ENCODE measurements at regions not wholly inside any gene's neighbourhood (a gene's known extent, or its start where the extent isn't known, plus 50 kb on each side); places are given as distances from the start of the nearest gene placed in this dataset.
"Not testable (repeated sequence)": the region's sequence is repeated elsewhere in the genome, so short reads cannot be mapped to it uniquely, and the experiment has no call there.

DNA sequence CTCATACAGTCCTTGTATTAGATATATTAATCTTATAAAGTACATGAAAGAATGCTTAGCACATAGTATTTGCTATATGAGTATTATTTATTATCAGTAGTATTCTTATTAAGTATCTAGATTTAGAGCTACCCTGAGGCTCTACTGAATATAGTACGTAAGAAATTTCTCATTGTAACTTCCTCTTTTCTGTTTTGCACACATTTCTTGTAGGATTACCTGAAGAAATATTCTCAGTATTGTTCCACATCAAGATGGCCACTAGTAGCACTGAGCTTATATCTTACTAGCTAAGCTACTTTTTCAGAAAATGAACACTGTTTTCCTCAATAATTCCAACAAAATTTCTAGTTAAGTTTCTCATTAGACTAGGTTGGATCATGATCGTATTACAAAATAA lies 112.5 kb downstream of the SYT15 start:
- TF ChIP-seq EP300 (IDR thresholded peaks at IDR 0.05), result not testable (repeated sequence)
- TF ChIP-seq, protein P1, sequence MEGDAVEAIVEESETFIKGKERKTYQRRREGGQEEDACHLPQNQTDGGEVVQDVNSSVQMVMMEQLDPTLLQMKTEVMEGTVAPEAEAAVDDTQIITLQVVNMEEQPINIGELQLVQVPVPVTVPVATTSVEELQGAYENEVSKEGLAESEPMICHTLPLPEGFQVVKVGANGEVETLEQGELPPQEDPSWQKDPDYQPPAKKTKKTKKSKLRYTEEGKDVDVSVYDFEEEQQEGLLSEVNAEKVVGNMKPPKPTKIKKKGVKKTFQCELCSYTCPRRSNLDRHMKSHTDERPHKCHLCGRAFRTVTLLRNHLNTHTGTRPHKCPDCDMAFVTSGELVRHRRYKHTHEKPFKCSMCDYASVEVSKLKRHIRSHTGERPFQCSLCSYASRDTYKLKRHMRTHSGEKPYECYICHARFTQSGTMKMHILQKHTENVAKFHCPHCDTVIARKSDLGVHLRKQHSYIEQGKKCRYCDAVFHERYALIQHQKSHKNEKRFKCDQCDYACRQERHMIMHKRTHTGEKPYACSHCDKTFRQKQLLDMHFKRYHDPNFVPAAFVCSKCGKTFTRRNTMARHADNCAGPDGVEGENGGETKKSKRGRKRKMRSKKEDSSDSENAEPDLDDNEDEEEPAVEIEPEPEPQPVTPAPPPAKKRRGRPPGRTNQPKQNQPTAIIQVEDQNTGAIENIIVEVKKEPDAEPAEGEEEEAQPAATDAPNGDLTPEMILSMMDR (IDR thresholded peaks at IDR 0.05), result not testable (repeated sequence)
